ENCODE measurements at regions not wholly inside any gene's neighbourhood (a gene's known extent, or its start where the extent isn't known, plus 50 kb on each side); places are given as distances from the start of the nearest gene placed in this dataset.

DNA sequence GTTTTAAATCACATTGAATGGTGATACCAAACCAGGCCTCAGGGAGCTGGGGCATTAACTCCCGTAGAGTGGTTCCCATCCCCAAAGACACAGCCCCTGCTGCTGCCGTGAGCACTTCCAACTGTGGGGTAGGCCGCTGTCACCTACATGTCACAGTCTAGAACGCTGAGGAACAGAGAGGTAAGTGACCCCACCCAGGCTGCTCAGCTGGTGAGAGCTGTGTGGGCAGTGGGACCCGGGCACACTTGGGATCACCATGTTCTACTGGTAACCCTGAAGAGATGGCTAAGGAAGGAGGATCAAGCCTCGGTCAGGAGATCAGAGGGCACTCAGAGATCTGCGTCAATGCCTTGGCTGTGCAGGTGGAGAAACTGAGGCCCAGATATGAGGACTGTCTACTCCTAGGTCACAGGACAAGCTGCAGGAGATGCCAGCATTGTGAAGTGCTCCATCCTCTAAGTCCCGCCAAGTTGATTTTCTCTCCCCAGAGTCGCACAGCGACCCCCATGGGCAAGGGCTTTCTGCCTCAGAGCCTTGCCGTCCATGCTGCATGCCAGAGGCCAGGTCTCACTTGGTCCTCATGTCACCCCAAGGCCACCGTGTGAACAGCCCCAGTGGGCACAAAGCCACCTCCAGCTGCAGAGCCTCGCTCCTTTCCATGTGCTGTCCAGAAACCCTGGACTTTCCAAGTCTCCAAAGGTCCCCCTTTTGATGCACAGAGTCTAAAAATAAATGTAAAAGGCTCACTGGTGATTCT is 144.2 kb upstream of the OTOS start:
- no peaks in the 10 kb centered on the region for H3F3A ChIP-seq (ENCODE audit: insufficient read depth)
- no peaks in the 10 kb centered on the region for H4K20me1 ChIP-seq (ENCODE audit: insufficient read depth)
- in situ Hi-C loops (cut with MboI), result no loop called here
- H3K9me3 ChIP-seq (ENCODE audit: low read depth), result peaks cover 7% of the 10 kb centered on the region
- H3K4me2 ChIP-seq (ENCODE audit: unreplicated experiment), result no peak overlapping the region
- no peak overlapping the region for H3K9ac ChIP-seq
- H3K36me3 ChIP-seq (ENCODE audit: low read depth), result no peaks in the 10 kb centered on the region
- no peaks in the 10 kb centered on the region for H3K9me2 ChIP-seq (ENCODE audit: insufficient read depth)
- TF ChIP-seq EZH2 (IDR thresholded peaks at IDR 0.05; ENCODE audit: insufficient read depth, poor library complexity, severe bottlenecking) (no peak), EZH2phosphoT487 (IDR thresholded peaks at IDR 0.05; ENCODE audit: insufficient read depth, low read depth) (no peak)
- DNase-seq, result no peak
- no peak overlapping the region for H3K27ac ChIP-seq
- no peaks in the 10 kb centered on the region for H3K79me2 ChIP-seq (ENCODE audit: insufficient read depth)
- no peak overlapping the region for H2AFZ ChIP-seq
- WGBS, 2 experiments (ENCODE audit: low coverage in 1 of 2, low lambda C conversion rate in 2 of 2, missing lambda C conversion rate in 2 of 2), result 54 to 57% methylated on average over 13 of the region's 13 CpGs
- H3K4me1 ChIP-seq (ENCODE audit: insufficient read depth), result no peaks in the 10 kb centered on the region
- peaks cover 33% of the 10 kb centered on the region for H3K27me3 ChIP-seq (replicated peaks; ENCODE audit: insufficient read depth)
- H3K4me3 ChIP-seq, result no peak overlapping the region

DNA sequence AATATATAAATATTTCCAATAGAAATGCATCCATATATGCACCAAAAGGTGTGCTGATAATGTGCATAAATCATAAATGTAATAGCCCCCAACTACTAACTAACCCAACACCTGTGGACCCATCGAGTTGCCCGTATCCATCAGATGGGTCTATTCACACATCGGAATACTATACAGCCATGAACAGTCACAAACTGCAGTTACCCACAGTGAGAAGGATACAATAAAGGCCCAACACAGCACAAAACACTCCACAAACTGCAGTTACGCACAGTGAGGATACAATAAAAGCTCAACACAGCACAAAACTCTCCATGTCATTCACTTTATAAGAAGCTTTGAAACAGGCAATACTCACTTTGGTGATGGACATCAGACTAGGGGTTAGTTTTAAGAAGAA is 145.3 kb upstream of the OTOS start:
- Histone ChIP-seq H3K4me3 (no peak overlapping the region), H3K9me3 (ENCODE audit: low read depth) (peaks cover 6% of the 10 kb centered on the region), H3K9me2 (ENCODE audit: insufficient read depth) (no peaks in the 10 kb centered on the region), H2AFZ (no peak overlapping the region), H3K4me1 (ENCODE audit: insufficient read depth) (no peaks in the 10 kb centered on the region), H3K4me2 (ENCODE audit: unreplicated experiment) (no peak overlapping the region), H3K27ac (no peak overlapping the region), H3K9ac (no peak overlapping the region), H3K36me3 (ENCODE audit: low read depth) (no peaks in the 10 kb centered on the region), H3K27me3 (replicated peaks; ENCODE audit: insufficient read depth) (peaks cover 23% of the 10 kb centered on the region), H3K79me2 (ENCODE audit: insufficient read depth) (no peaks in the 10 kb centered on the region), H4K20me1 (ENCODE audit: insufficient read depth) (no peaks in the 10 kb centered on the region), H3F3A (ENCODE audit: insufficient read depth) (no peaks in the 10 kb centered on the region)
- TF ChIP-seq EZH2phosphoT487 (IDR thresholded peaks at IDR 0.05; ENCODE audit: insufficient read depth, low read depth) (no peak), EZH2 (IDR thresholded peaks at IDR 0.05; ENCODE audit: insufficient read depth, poor library complexity, severe bottlenecking) (no peak)
- WGBS, 2 experiments (ENCODE audit: low coverage in 1 of 2, low lambda C conversion rate in 2 of 2, missing lambda C conversion rate in 2 of 2), result 51 to 62% methylated on average over 4 of the region's 4 CpGs
- in situ Hi-C loops (cut with MboI), result no loop called here
- DNase-seq, result no peak

DNA sequence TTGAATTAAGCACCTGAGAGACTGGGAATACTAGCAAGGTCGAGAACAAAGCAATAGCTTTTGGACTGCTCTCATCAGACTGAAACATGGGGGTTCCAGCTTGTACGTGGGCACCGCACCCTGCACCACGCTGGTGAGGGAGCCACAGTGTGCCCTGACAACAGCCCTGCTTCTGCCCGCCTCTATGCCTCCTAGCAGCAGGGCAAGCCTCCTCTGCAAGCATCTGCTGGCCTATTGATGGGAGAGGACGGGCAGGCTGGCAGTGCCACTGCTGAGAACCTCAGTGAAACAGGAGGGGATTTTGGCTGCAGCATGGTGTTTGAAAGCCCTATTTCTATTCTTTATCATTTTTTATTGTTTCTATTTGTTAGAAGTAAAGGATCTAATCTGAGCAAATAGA is 146.1 kb upstream of the OTOS start:
- no peaks in the 10 kb centered on the region for H3F3A ChIP-seq (ENCODE audit: insufficient read depth)
- 52 to 60% methylated on average over 6 of the region's 6 CpGs for WGBS, 2 experiments (ENCODE audit: low coverage in 1 of 2, low lambda C conversion rate in 2 of 2, missing lambda C conversion rate in 2 of 2)
- H3K9me2 ChIP-seq (ENCODE audit: insufficient read depth), result no peaks in the 10 kb centered on the region
- no peaks in the 10 kb centered on the region for H3K4me1 ChIP-seq (ENCODE audit: insufficient read depth)
- H3K79me2 ChIP-seq (ENCODE audit: insufficient read depth), result no peaks in the 10 kb centered on the region
- H4K20me1 ChIP-seq (ENCODE audit: insufficient read depth), result no peaks in the 10 kb centered on the region
- no peak overlapping the region for H3K4me2 ChIP-seq (ENCODE audit: unreplicated experiment)
- H3K9ac ChIP-seq, result no peak overlapping the region
- peaks cover 15% of the 10 kb centered on the region for H3K27me3 ChIP-seq (replicated peaks; ENCODE audit: insufficient read depth)
- no peaks in the 10 kb centered on the region for H3K36me3 ChIP-seq (ENCODE audit: low read depth)
- no peak overlapping the region for H2AFZ ChIP-seq
- DNase-seq, result no peak
- no peaks in the 10 kb centered on the region for H3K9me3 ChIP-seq (ENCODE audit: low read depth)
- H3K4me3 ChIP-seq, result no peak overlapping the region
- in situ Hi-C loops (cut with MboI), result no loop called here
- TF ChIP-seq EZH2 (IDR thresholded peaks at IDR 0.05; ENCODE audit: insufficient read depth, poor library complexity, severe bottlenecking), result no peak
- no peak for TF ChIP-seq EZH2phosphoT487 (IDR thresholded peaks at IDR 0.05; ENCODE audit: insufficient read depth, low read depth)
- H3K27ac ChIP-seq, result no peak overlapping the region

DNA sequence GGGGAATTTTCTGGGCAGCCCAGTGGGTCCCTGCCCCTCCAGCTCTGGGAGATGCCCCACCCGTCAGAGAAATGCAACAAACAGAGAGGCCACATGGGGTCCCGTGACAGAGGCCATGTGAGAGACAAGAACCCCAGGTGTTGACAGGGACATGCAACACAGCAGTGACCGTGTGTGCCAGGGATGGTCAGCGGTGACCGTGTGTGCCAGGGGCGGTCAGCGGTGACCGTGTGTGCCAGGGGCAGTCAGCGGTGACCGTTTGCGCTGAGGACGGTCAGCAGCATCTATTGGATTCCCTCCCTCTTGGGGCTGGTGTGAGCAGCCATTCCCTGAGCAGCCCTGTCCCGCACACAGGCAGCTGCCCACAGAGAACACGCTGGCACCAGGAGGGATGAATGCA is 146.6 kb upstream of the OTOS start:
- H3K4me1 ChIP-seq (ENCODE audit: insufficient read depth), result no peaks in the 10 kb centered on the region
- H3F3A ChIP-seq (ENCODE audit: insufficient read depth), result no peaks in the 10 kb centered on the region
- no peak overlapping the region for H3K4me2 ChIP-seq (ENCODE audit: unreplicated experiment)
- H3K79me2 ChIP-seq (ENCODE audit: insufficient read depth), result no peaks in the 10 kb centered on the region
- WGBS, 2 experiments (ENCODE audit: low coverage in 1 of 2, low lambda C conversion rate in 2 of 2, missing lambda C conversion rate in 2 of 2), result 71% methylated on average over 14 of the region's 14 CpGs
- no peak overlapping the region for H3K9ac ChIP-seq
- no peak overlapping the region for H2AFZ ChIP-seq
- H3K4me3 ChIP-seq, result no peak overlapping the region
- H3K9me3 ChIP-seq (ENCODE audit: low read depth), result no peaks in the 10 kb centered on the region
- no peaks in the 10 kb centered on the region for H3K36me3 ChIP-seq (ENCODE audit: low read depth)
- no peak overlapping the region for H3K27ac ChIP-seq
- peaks cover 11% of the 10 kb centered on the region for H3K27me3 ChIP-seq (replicated peaks; ENCODE audit: insufficient read depth)
- TF ChIP-seq EZH2phosphoT487 (IDR thresholded peaks at IDR 0.05; ENCODE audit: insufficient read depth, low read depth) (no peak), EZH2 (IDR thresholded peaks at IDR 0.05; ENCODE audit: insufficient read depth, poor library complexity, severe bottlenecking) (no peak)
- H4K20me1 ChIP-seq (ENCODE audit: insufficient read depth), result no peaks in the 10 kb centered on the region
- no peak for DNase-seq
- in situ Hi-C loops (cut with MboI), result no loop called here
- H3K9me2 ChIP-seq (ENCODE audit: insufficient read depth), result no peaks in the 10 kb centered on the region

All from GM23248 (cell line).